Endodermal cell (in vitro differentiated cells): ENCODE measurements at regions not wholly inside any gene's neighbourhood (a gene's known extent, or its start where the extent isn't known, plus 50 kb on each side); places are given as distances from the start of the nearest gene placed in this dataset.

ENCODE experiments used
- DNase-seq: peaks from one replicate; pipeline ENCODE4 v3.0.0-alpha.2; 2017
- H3K27ac ChIP-seq: 2 replicates; pipeline ENCODE4 v1.5.1; 2013; ENCODE audit warnings: mild to moderate bottlenecking, low read depth, low read length, moderate library complexity
- H3K27me3 ChIP-seq: 2 replicates; pipeline ENCODE4 v1.6.1; 2013; ENCODE audit warnings: mild to moderate bottlenecking, low read length, moderate library complexity; ENCODE audit not compliant: insufficient read depth, control insufficient read depth, poor library complexity, severe bottlenecking
- H3K36me3 ChIP-seq: 2 replicates; pipeline ENCODE4 v1.7.0; 2013; ENCODE audit warnings: mild to moderate bottlenecking, low read length, moderate library complexity; ENCODE audit not compliant: control insufficient read depth, insufficient read depth
- H3K4me1 ChIP-seq: one replicate; pipeline ENCODE4 v1.7.0; 2013; ENCODE audit warnings: low read length; ENCODE audit not compliant: control insufficient read depth, insufficient read depth
- H3K4me3 ChIP-seq: 2 replicates; pipeline ENCODE4 v1.5.1; 2013; ENCODE audit warnings: mild to moderate bottlenecking, low read length, moderate library complexity
- H3K9ac ChIP-seq: 2 replicates; pipeline ENCODE4 v1.6.1; 2013; ENCODE audit warnings: mild to moderate bottlenecking, low read length, moderate library complexity; ENCODE audit not compliant: poor library complexity, severe bottlenecking; ENCODE audit errors: extremely low read depth
- H3K9me3 ChIP-seq: 2 replicates; pipeline ENCODE4 v1.6.1; 2013; ENCODE audit warnings: mild to moderate bottlenecking, low read length, moderate library complexity; ENCODE audit not compliant: control insufficient read depth
- H3K27ac Mint-ChIP-seq: 2 replicates; pipeline ENCODE4 v1.8.0; 2020; ENCODE audit warnings: mixed read lengths
- H3K27me3 Mint-ChIP-seq: 2 replicates; pipeline ENCODE4 v1.8.0; 2021; ENCODE audit warnings: mild to moderate bottlenecking, mixed read lengths; ENCODE audit not compliant: insufficient read depth
- H3K36me3 Mint-ChIP-seq: 2 replicates; pipeline ENCODE4 v1.8.0; 2020; ENCODE audit warnings: low read depth, mixed read lengths
- H3K4me1 Mint-ChIP-seq: 2 replicates; pipeline ENCODE4 v1.8.0; 2020; ENCODE audit warnings: mixed read lengths
- H3K4me3 Mint-ChIP-seq: 2 replicates; pipeline ENCODE4 v1.8.0; 2020; ENCODE audit warnings: mild to moderate bottlenecking, moderate library complexity, mixed read lengths
- H3K9me3 Mint-ChIP-seq: 2 replicates; pipeline ENCODE4 v1.8.0; 2020; ENCODE audit warnings: mild to moderate bottlenecking, mixed read lengths
- CTCF ChIP-seq: fragments of 200-600 bp; sonication (generic); conservative IDR thresholded peaks from 2 replicates; pipeline ENCODE4 v1.5.0; 2021; ENCODE audit warnings: antibody characterized with exemption, mild to moderate bottlenecking
- WGBS, 2 experiments: methylation state at CpG; one replicate each; pipeline versions ENCODE4 v1.1.5 to v1.1.7; 2013; ENCODE audit warnings: missing lambda C conversion rate in 2 of 2, mixed read lengths in 1 of 2; ENCODE audit not compliant: insufficient coverage in 1 of 2, insufficient read length in 1 of 2; 5-methylcytosine and 5-hydroxymethylcytosine counted together

DNA sequence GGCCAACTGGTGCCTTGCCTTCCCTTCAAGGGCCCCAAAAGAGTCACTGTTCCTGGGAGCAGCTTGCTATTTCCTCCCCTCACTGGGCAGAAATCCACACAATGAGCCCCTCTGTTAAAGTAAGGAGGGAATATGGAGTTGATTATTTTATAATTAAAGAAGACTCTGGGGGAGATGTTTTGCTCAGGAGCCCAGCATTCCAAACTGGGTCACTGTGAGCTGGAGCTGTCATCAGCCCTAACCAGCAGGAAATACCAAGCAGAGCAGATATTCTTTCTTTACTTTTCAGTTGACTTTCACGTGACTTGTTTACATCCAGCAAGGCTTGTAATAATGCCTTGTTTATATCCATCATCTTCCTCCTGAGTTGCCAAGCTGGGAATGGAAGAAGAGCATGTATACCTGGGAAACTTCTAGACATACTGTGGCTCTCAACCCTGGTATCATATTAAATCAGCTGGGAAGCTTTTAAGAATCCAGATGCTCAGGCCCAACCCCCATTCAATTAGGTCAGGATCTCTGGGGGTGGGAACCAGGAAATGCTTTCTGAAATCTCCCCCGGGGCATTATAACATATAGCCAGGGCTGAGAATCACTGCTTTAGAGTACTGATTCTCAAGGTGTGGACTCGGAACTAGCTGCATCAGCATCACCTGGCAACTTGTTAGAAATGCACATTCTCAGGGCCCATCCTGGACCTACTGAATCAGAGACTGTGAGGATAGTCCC is 175.6 kb upstream of the MYLIP start:
- no peak for TF ChIP-seq CTCF
- peaks cover under 1% of the 10 kb centered on the region for H3K9me3 ChIP-seq
- no peak overlapping the region for H3K9ac ChIP-seq
- no peaks in the 10 kb centered on the region for H3K36me3 ChIP-seq
- peaks cover 16% of the 10 kb centered on the region for H3K4me1 ChIP-seq
- H3K4me1 Mint-ChIP-seq: peaks cover 70% of the 10 kb centered on the region
- H3K4me3 ChIP-seq: no peak overlapping the region
- DNase-seq: no peak
- no peaks in the 10 kb centered on the region for H3K36me3 Mint-ChIP-seq
- peaks cover 2% of the 10 kb centered on the region for H3K9me3 Mint-ChIP-seq
- no peak overlapping the region for H3K27ac Mint-ChIP-seq
- H3K27me3 ChIP-seq: no peaks in the 10 kb centered on the region
- H3K27me3 Mint-ChIP-seq: no peaks in the 10 kb centered on the region
- no peak overlapping the region for H3K4me3 Mint-ChIP-seq
- 67 to 83% methylated on average over 2 to 3 of the region's 3 CpGs for WGBS, 2 experiments
- H3K27ac ChIP-seq: no peak overlapping the region

GRCh38 chr6:15952231-15953151 is 176.4 kb upstream of the MYLIP start:
- Mint-ChIP-seq H3K27ac (no peak overlapping the region), H3K4me1 (peaks cover 68% of the 10 kb centered on the region), H3K27me3 (no peaks in the 10 kb centered on the region)

More at GRCh38 chr6:15952231-15953151, 176.4 kb upstream of the MYLIP start:
- no peak overlapping the region for H3K27ac ChIP-seq
- no peaks in the 10 kb centered on the region for H3K27me3 ChIP-seq
- TF ChIP-seq CTCF: peak; percentile 25
- H3K4me1 ChIP-seq: peaks cover 16% of the 10 kb centered on the region
- H3K9me3 ChIP-seq: no peaks in the 10 kb centered on the region
- Mint-ChIP-seq H3K4me3 (no peak overlapping the region), H3K36me3 (no peaks in the 10 kb centered on the region), H3K9me3 (peaks cover 2% of the 10 kb centered on the region)
- WGBS, 2 experiments: 86 to 92% methylated on average over 6 to 8 of the region's 8 CpGs
- H3K36me3 ChIP-seq: no peaks in the 10 kb centered on the region
- H3K9ac ChIP-seq: no peak overlapping the region
- DNase-seq: no peak
- no peak overlapping the region for H3K4me3 ChIP-seq
